Spleen (tissue), 11 donors: ENCODE measurements at regions not wholly inside any gene's neighbourhood (a gene's known extent, or its start where the extent isn't known, plus 50 kb on each side); places are given as distances from the start of the nearest gene placed in this dataset.

Experiments used
- DNase-seq: peaks from one replicate; pipeline ENCODE4 v3.0.0-alpha.2; 2020
- H3K27ac ChIP-seq, 8 donors: fragments of 200-600 bp; sonication (generic) in 7 of 8; 1 replicate in 4 of 8; 2 replicates in 4 of 8; pipeline versions ENCODE4 v1.5.0 to v1.8.0; 2016 to 2021; ENCODE audit warnings: inconsistent platforms in 4 of 8, mild to moderate bottlenecking in 4 of 8, moderate library complexity in 1 of 8
- H3K27me3 ChIP-seq, 7 donors: fragments of 200-600 bp; sonication (generic) in 6 of 7; replicated peaks in 1 of 7; 1 replicate in 4 of 7; 2 replicates in 3 of 7; pipeline versions ENCODE4 v1.5.0 to v1.8.0; 2016 to 2021; ENCODE audit warnings: inconsistent platforms in 3 of 7, mild to moderate bottlenecking in 1 of 7
- H3K36me3 ChIP-seq, 6 donors: fragments of 200-600 bp; sonication (generic) in 5 of 6; 1 replicate in 4 of 6; 2 replicates in 2 of 6; pipeline versions ENCODE4 v1.5.0 to v1.8.0; 2016 to 2021; ENCODE audit warnings: inconsistent platforms in 2 of 6
- H3K4me1 ChIP-seq, 6 donors: fragments of 200-600 bp; sonication (generic) in 5 of 6; 1 replicate in 3 of 6; 2 replicates in 3 of 6; pipeline versions ENCODE4 v1.5.0 to v1.8.0; 2016 to 2021; ENCODE audit warnings: inconsistent platforms in 3 of 6
- H3K4me3 ChIP-seq, 8 donors: fragments of 200-600 bp; sonication (generic) in 7 of 8; 1 replicate in 4 of 8; 2 replicates in 4 of 8; pipeline versions ENCODE4 v1.5.0 to v1.8.0; 2016 to 2021; ENCODE audit warnings: inconsistent platforms in 4 of 8, mild to moderate bottlenecking in 4 of 8, moderate library complexity in 2 of 8
- H3K9me3 ChIP-seq, 8 donors: fragments of 200-600 bp; sonication (generic) in 7 of 8; 1 replicate in 4 of 8; 2 replicates in 4 of 8; pipeline versions ENCODE4 v1.5.0 to v1.8.0; 2016 to 2021; ENCODE audit warnings: inconsistent platforms in 4 of 8
- POLR2A ChIP-seq, 3 donors: fragments of 450-650 bp; IDR thresholded peaks; one replicate each; pipeline ENCODE4 v1.5.1; 2017; ENCODE audit warnings: antibody characterized with exemption in 3 of 3, mild to moderate bottlenecking in 1 of 3
- POLR2AphosphoS5 ChIP-seq, 3 donors: sonication (generic); formaldehyde crosslinking; IDR thresholded peaks; one replicate each; pipeline ENCODE4 v1.5.1; 2017; ENCODE audit warnings: antibody characterized with exemption in 3 of 3
- WGBS, 5 donors: extraction: QIAGEN DNeasy Blood & Tissue Kit in 3 of 5; methylation state at CpG; one replicate each; pipeline versions ENCODE4 v1.1.5 to v1.1.7; 2013 to 2018; 5-methylcytosine and 5-hydroxymethylcytosine counted together
- intact Hi-C: fragments of 100-400 bp; cut with DNase I; formaldehyde crosslinking; loops from one replicate; pipeline ENCODE4 v1.15.0; 2023; ENCODE audit warnings: low total_unique reads
- TF ChIP-seq, protein P1 (sequence below), 11 experiments: fragments of 200-600 bp in 7 of 11; fragments of 450-650 bp in 4 of 11; sonication (generic) in 4 of 11; IDR thresholded peaks in 8 of 11; conservative IDR thresholded peaks in 3 of 11; 1 replicate in 7 of 11; 2 replicates in 4 of 11; pipeline versions ENCODE4 v1.4.0 to v1.8.0; 2016 to 2021; ENCODE audit warnings: antibody characterized with exemption in 11 of 11, inconsistent platforms in 4 of 11, mild to moderate bottlenecking in 1 of 11
- donor health status: healthy with polysubstance abuse.
- donor health status: DM: no; HTN: no; CAD: no; lungs with moderate emphysema.
- donor health status: DM: no; HTN: no; CAD: no.
- donor health status: Bipolar disorder and iron deficiency.
- donor health status: healthy.
- donor health status: DM: no; HTN: no; CAD: no.
- donor health status: DM: yes; HTN: yes; CAD: no.

DNA sequence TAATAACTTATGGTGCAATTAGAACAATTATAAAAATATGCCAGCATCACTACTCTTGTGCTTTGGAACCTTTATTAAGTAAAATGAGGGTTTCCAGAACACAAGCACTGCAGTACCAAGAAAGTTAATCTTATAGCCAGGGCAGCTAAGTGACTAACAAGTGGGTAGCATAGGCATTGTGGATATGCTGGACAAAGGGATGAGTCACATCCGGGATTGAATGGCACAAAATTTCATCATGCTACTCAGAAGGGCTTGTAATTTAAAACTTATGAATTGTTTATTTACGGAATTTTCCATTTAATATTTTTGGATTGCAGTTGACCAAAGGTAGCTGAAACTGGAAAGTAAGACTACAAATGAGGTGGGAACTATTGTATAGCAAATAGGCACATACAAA, 250.6 kb downstream of the C7orf25 start:
- TF ChIP-seq POLR2A (IDR thresholded peaks at IDR 0.05) (no peak), POLR2AphosphoS5 (IDR thresholded peaks at IDR 0.05) (no peak)
- TF ChIP-seq, protein P1, sequence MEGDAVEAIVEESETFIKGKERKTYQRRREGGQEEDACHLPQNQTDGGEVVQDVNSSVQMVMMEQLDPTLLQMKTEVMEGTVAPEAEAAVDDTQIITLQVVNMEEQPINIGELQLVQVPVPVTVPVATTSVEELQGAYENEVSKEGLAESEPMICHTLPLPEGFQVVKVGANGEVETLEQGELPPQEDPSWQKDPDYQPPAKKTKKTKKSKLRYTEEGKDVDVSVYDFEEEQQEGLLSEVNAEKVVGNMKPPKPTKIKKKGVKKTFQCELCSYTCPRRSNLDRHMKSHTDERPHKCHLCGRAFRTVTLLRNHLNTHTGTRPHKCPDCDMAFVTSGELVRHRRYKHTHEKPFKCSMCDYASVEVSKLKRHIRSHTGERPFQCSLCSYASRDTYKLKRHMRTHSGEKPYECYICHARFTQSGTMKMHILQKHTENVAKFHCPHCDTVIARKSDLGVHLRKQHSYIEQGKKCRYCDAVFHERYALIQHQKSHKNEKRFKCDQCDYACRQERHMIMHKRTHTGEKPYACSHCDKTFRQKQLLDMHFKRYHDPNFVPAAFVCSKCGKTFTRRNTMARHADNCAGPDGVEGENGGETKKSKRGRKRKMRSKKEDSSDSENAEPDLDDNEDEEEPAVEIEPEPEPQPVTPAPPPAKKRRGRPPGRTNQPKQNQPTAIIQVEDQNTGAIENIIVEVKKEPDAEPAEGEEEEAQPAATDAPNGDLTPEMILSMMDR (IDR thresholded peaks at IDR 0.05 in 8 of 11, conservative IDR thresholded peaks at IDR 0.05 in 3 of 11): no peak
- Histone ChIP-seq H3K4me1 (no peaks in the 10 kb centered on the region), H3K9me3 (peaks cover 0 to 24% (median 7%) of the 10 kb centered on the region in 8 donors), H3K4me3 (no peak overlapping the region), H3K27ac (no peak overlapping the region), H3K36me3 (no peaks in the 10 kb centered on the region), H3K27me3 (no peaks in the 10 kb centered on the region)
- 88 to 94% (median 92%) methylated on average over 2 of the region's 2 CpGs for WGBS, 5 donors
- no peak for DNase-seq
- intact Hi-C loops: no loop called here

- H3K27ac ChIP-seq: no peak overlapping the region
- H3K9me3 ChIP-seq: peaks cover 0 to 12% (median 6%) of the 10 kb centered on the region in 8 donors
- WGBS, 5 donors: 59 to 93% (median 90%) methylated on average over 1 of the region's 1 CpG
- no peak overlapping the region for H3K4me3 ChIP-seq
- no peak for DNase-seq
- H3K27me3 ChIP-seq: no peaks in the 10 kb centered on the region
- intact Hi-C loops: no loop called here
- TF ChIP-seq, protein P1 (IDR thresholded peaks at IDR 0.05 in 8 of 11, conservative IDR thresholded peaks at IDR 0.05 in 3 of 11): no peak
- TF ChIP-seq POLR2AphosphoS5 (IDR thresholded peaks at IDR 0.05): no peak
- no peak for TF ChIP-seq POLR2A (IDR thresholded peaks at IDR 0.05)
- no peaks in the 10 kb centered on the region for H3K36me3 ChIP-seq
- H3K4me1 ChIP-seq: no peaks in the 10 kb centered on the region
Measured at GRCh38 chr7:42650701-42651100, 261.2 kb downstream of the C7orf25 start.

GRCh38 chr7:42650171-42650570, 261.7 kb downstream of the C7orf25 start:
- Histone ChIP-seq H3K9me3 (peaks cover 0 to 6% (median 3%) of the 10 kb centered on the region in 8 donors), H3K36me3 (no peaks in the 10 kb centered on the region), H3K4me3 (no peak overlapping the region), H3K4me1 (no peaks in the 10 kb centered on the region), H3K27ac (no peak overlapping the region), H3K27me3 (no peaks in the 10 kb centered on the region)
- 78 to 86% (median 84%) methylated on average over 5 to 6 of the region's 6 CpGs for WGBS, 5 donors
- intact Hi-C loops: no loop called here
- DNase-seq: no peak
- TF ChIP-seq POLR2AphosphoS5 (IDR thresholded peaks at IDR 0.05): no peak
- no peak for TF ChIP-seq POLR2A (IDR thresholded peaks at IDR 0.05)
- TF ChIP-seq, protein P1 (IDR thresholded peaks at IDR 0.05 in 8 of 11, conservative IDR thresholded peaks at IDR 0.05 in 3 of 11): no peak

- Histone ChIP-seq H3K36me3 (no peaks in the 10 kb centered on the region), H3K4me3 (no peak overlapping the region), H3K9me3 (peaks cover 0 to 11% (median 0%) of the 10 kb centered on the region in 8 donors), H3K27me3 (no peaks in the 10 kb centered on the region), H3K27ac (no peak overlapping the region), H3K4me1 (no peaks in the 10 kb centered on the region)
- 58 to 79% (median 64%) methylated on average over 3 of the region's 3 CpGs for WGBS, 5 donors
- intact Hi-C loops: no loop called here
- no peak for DNase-seq
- TF ChIP-seq, protein P1 (IDR thresholded peaks at IDR 0.05 in 8 of 11, conservative IDR thresholded peaks at IDR 0.05 in 3 of 11): no peak
- TF ChIP-seq POLR2A (IDR thresholded peaks at IDR 0.05) (no peak), POLR2AphosphoS5 (IDR thresholded peaks at IDR 0.05) (no peak)
Measured at GRCh38 chr7:42645906-42646305, 266.0 kb downstream of the C7orf25 start.
